ENCODE measurements at regions not wholly inside any gene's neighbourhood (a gene's known extent, or its start where the extent isn't known, plus 50 kb on each side); places are given as distances from the start of the nearest gene placed in this dataset.
"Not testable (repeated sequence)": the region's sequence is repeated elsewhere in the genome, so short reads cannot be mapped to it uniquely, and the experiment has no call there.

DNA sequence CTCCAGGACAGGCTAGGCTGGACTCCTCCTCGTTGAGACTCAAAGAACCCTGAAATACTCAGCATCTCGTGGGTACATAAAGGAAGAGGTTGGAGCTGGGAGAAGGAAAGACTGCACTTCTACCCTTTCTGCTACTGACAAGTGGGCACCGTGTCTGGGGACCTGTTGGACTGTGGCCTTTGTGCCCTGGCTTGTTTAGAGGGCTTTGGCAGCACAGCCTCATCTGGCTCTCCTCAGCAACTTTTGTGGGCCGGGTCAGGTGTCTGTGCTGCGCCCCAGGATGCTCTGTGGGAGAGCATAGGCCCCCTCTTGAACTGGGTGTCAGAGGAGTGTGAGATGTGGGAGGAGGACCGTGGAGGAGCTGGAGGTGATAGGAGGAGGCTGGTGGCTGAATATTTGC, 142.4 kb downstream of the FCRL5 start:
- DNase-seq (ENCODE audit: low spot score): no peak

DNA sequence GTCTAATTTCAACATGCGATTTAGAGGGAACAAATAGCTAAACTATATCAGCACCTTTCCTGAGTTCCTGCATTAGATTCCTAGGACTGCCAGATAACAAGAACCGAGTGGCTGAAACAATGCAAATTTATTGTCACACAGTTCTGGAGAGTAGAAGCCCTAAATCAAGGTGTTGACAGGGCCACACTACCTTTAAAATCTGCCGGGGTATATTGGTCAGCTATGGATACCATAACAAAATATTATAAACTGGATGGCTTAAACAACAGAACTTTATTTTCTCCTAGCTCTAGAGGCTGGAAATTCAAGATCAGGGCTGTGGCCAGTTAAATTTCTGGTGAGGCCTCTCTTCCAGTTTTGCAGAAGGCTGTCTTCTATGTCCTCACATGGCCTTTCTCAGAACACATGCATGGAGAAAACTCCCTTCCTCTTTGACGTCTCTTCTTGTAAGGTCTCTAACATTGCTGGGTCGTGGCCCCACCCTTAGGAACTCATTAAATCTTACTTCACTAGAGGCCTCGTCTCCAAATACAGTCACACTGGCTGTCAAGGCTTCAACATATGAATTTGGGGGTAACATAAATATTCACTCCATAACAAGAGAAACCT, 144.3 kb downstream of the FCRL5 start:
- no peak for DNase-seq (ENCODE audit: low spot score)

DNA sequence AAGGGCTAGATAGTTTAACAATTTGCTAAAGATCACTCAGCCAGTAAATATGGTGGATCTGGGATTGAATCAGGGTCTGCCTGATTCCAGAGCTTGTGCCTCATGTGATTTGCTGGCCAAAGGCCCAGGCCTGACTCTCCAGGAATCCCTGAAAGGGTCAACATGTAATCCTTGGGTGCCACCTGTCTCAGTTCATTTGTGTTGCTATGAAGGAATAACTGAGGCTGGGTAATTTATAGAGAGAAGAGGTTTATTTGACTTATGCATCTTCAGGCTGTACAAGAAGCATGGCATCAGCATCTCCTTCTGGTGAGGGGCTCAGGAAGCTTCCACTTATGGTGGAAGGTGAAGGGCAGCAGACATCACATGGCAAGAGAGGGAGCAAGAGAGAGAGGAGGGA, 144.9 kb downstream of the FCRL5 start:
- DNase-seq (ENCODE audit: low spot score): no peak

DNA sequence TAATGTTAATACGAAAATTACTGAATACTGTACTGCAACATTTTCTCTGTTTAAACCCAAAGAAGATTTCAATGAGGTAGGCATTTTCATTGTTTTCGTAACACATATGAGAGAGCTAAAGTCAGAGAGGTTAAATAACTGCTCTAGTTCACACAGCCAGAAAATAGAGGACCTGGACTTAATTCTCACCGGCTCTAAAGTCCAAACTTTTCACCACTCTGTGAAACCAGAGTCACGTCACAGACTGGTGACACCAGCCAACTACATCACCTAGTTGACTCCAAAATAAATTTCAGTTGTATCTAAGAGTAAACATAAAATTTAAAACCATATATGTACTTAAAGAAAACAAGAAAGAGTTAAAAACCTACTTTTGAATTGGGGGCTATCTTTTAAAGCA, 146.7 kb downstream of the FCRL5 start:
- no peak for DNase-seq (ENCODE audit: low spot score)

DNA sequence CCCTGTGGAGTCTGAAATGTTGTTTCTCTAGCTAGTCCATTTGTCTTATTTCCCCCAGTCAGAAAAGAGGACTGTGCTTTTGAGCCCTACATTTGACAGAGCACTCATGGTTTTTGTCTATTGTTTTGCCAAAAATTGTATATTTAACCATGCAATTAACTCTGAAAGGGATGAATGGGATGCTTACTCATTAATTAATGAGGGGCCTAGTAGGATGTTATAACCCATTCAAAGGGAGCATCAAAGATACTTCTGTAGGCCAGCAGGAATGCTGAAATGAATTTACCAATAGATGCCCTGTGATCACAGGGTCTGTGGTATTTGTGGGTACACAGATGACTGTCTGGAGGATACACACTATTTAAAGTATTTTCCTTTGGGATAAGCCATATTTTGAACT, 147.7 kb downstream of the FCRL5 start:
- DNase-seq (ENCODE audit: low spot score): no peak

DNA sequence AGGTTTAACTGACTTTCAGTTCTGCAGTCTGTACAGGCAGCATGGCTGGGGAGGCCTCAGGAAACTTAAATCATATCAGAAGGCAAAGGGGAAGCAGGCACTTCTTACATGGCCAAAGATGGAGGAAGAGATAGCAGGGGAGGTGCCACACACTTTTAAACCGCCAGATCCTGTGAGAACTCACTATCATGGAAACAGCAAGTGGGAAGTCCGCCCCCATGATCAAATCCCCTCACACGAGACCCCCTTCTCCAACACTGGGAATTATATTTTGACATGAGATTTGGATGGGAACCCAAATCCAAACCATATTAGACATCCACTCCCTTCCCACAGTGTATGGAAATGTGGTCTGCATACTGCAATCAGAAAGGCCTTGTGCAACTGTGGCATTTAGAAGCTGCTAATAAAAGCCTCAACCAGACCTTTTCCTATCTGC, 148.2 kb downstream of the FCRL5 start:
- DNase-seq (ENCODE audit: low spot score): no peak

DNA sequence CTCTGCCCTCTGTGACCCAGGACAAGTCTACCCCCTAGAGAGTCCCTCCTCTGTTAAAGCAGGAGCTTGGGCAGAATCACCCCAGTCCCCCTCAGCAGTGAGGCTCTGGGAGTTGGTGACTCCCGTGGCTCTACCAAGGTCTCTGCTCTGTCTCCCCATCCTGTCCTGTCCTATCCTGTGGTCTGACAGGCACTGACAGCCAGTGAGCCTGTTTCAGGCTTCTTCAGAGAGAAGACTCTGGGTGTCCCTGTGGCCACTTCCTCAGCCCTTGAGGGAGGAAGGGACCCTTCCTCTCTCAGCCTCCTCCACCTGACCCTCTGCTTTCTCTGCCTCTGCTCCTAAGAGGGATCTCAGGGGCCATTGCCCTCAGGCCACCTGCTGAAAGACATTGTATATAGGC, 148.7 kb downstream of the FCRL5 start:
- no peak for DNase-seq (ENCODE audit: low spot score)

DNA sequence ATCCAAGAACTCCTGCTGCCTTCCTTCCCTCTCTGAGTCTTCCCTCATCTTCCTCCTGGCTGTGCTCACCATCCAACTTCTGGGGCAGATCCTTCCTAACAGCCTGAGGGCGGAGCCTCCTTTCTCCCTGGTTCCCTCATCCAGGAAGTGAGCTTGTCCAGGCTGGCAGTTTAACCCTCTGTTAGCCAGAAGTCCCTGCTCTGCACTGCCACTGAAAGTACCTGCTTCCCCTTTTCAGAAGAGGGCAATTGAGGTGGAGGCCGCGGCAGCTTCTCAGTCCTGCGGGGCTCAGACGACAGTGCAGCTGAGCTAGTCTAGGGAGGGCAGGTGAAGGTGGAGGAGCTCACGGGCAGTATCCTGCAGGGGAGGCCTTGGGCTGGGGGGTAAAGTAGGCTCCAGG, 149.1 kb downstream of the FCRL5 start:
- DNase-seq (ENCODE audit: low spot score): no peak

DNA sequence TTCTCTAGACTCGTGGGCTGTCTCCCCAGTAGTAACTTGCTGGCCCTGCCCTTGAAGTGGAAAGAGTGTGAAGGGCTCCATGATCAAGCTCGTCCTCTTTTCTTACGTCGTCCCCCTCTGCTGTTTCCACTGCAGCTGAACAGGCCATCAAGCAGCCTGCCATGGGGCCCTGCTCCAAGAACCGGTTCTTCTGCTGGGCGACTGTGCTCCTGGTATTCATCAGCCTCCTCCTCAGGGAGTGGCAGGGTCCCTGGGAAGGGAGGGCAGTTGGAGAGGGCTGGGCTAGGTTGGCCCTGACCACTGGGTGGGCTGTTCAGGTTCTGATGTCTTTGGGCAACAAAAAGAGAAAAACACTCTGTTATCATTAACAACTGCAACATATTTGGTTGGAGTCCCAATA, 151.5 kb downstream of the FCRL5 start:
- DNase-seq (ENCODE audit: low spot score): no peak

DNA sequence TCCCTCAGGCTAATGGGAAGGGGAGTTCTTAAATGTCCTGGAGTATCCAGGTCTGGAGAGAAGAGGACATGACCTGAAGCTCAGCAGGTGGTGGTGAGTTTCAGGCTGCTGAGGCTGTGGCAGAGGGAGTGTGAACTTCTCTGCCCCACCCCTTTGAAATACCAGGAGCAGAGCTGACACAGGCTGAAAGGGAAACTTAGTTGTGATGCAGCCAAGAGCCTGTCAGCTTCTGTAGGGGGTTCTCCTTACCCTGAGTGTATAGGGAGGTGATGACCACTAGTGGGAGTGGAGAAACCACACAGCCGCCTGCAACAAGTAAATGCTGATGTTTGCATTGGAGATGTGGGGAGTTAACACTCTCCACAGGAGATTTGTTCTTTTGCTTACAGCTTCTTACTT, 152.3 kb downstream of the FCRL5 start:
- no peak for DNase-seq (ENCODE audit: low spot score)

DNA sequence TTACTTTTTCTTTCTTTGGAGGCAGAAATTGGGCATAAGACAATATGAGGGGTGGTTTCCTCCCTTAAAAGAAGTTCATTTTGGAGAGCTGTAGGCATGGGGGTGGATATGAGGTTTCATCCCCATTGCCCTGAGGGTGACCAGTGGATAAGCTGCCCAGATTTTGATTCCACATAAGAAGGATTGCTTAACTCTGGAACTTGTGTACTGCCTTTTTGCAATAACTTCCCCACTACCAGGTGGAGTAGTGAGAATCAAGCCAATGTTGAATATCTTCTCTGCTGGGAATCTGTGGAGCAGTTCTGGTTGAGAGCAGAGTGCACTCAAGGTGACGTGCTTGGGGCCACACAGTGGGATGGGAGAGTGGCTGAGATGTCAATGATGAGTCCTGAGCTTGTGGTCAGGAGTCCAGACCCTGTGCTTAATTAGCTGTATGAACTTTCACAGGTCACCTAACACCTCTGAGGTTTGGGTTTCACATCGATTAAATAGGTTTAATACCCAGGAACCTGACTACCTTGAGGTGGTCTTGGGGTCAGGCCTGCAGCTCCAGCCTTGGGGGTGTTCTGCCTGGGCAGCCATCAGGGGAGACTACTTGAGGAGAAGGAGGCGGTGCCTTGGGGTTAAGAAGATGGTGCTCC, 152.9 kb downstream of the FCRL5 start:
- no peak for DNase-seq (ENCODE audit: low spot score)

DNA sequence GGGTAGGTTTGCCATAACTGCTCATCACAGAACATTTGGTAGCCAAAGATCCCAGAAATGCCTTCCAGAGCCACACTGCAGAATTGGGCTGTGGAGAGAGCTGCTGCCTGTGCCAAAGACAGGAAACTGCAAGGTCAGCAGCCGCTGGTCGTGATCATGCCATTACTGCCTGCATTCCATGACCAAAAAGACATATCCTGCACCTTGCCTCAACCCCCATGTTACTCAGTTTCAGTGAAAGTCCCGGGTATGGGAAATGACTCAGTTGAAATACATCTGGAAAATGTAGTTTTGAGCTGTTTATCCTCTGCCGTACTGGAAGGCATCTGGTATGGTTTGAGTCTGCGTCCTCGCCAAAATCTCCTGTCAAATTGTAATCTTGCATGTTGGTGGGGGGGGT, 161.7 kb downstream of the FCRL5 start:
- no peak for DNase-seq (ENCODE audit: low spot score)

DNA sequence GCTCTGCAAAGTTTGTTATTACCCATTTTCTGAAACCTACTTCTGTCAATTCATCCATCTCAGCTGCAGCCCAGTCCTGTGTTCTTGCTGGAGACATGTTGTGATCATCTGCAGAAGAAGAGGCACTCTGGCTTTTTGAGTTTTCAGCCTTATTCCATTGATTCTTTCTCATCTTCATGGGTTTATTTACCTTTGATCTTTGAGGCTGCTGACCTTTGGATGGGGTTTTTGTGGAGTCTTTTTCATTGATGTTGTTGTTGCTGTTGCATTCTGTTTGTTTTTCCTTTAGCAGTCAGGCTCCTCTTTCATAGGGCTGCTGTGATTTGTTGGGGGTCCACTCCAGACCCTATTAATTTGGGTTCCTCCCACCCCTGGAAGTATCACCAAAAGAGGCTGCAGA, 164.3 kb downstream of the FCRL5 start:
- DNase-seq (ENCODE audit: low spot score): no peak

DNA sequence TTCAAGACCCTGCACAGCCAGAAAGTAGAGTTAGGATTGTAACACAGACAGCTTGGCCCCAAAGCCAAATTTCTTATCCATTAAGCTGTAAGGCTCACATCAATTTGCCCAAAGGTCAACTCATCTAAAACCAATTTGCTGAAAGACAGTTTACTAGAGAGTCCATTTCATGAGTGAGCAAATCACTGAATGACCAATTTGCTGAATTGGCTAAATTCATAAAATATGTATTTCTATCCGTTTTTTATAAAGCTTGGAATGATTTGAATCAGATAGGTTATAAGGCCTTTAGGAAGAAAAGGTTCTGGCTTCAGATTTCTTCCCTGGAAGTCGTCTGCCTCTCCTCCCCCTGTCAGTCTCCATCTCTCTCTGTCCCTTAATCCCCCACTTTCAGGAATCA, 168.1 kb downstream of the FCRL5 start:
- DNase-seq (ENCODE audit: low spot score): no peak

DNA sequence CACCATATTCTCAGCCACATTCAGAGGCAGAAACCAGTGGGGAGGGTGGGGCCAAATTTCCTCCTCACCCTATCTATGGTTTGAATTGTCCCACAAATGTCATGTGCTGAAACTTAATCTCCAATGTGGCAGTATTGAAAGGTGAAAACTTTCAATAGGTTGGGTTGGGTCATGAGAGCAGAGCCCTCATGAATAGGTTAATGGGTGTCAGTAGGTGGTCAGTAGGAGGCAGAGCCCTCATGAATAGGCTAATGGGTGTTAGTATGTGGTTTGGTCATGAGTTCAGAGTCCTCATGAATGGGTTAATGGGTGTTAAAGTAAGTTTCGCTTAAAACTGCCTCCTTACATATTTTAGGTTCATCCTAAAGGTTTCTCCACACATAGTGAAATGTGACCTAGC, 170.0 kb downstream of the FCRL5 start:
- no peak for DNase-seq (ENCODE audit: low spot score)

DNA sequence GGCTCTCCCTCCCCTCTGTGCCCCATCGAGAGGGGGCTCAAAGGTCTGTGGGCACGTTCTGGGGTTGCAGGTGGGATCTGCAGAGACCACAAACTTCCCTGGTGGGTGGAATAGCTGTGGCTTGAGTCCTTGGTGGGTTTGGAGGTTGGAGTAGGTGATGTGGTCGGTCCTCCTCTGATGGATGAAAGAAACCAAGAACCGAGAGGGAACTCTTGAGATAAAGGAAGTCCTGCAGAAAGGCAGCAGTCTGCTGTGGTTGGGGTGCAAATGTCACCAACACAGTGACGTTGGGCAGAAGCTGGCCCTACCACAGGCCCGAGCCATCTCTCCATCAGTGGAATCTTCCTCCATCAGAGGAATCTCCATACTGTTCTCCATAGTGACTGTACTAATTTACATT, 171.8 kb downstream of the FCRL5 start:
- DNase-seq (ENCODE audit: low spot score): no peak

DNA sequence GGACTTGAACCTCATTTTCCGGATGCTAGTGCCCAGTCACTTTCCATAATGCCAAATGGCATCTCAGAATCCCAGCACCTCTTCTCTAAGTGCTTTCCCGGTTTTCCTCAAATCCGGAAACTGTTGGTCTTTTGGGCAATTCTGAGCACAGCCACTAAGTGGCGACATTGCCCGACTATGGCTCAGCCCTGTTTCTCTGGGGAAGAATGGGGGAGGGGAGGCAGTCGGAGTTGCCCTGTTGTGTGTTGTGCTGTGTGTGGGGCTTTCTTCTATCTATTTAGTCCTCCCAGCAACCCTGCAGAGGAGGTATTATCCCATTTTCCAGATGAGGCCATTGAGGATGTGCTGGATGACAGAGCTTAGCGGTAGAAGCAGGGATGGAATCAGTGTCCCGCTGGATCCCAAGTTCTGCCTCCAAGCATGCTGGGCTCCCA, 175.0 kb downstream of the FCRL5 start:
- DNase-seq (ENCODE audit: low spot score): not testable (repeated sequence)

DNA sequence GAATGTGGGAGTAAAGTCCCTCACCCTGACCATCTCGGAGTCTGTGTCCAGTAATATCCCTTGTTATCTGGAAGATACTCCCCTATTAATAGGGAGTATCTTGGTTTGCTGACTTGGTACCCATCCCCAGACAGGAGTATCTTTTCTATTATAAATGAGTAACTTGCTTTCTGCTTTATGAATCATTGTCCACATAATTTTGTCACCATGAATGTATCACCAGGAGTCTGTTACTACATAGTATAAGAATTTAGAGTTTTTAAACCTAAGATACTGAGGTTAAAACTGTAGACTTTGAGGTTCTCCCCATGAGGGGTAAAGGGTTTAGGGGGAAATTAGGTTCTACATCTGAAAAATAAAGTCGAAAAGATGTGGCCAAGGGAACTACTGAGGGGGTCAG, 175.6 kb downstream of the FCRL5 start:
- DNase-seq (ENCODE audit: low spot score): no peak

DNA sequence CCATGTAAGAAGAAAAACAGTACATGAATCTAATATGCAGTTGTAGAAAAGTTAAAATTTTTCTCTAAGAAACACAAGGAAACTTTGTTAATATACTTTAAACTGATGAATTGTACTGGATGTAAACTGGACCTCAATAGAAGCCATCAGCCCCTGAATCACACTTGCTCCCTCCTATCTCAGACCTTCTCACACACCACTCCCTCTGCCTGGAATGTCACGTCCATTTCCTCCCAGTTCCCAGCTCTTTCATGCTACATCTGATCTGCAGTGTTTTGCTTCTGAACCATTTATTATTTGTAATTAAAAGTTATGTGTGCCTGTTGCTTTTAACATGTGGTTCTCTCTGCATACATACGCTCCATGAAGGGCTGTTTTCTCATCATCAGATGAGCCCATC, 180.0 kb downstream of the FCRL5 start:
- not testable (repeated sequence) for DNase-seq (ENCODE audit: low spot score)

DNA sequence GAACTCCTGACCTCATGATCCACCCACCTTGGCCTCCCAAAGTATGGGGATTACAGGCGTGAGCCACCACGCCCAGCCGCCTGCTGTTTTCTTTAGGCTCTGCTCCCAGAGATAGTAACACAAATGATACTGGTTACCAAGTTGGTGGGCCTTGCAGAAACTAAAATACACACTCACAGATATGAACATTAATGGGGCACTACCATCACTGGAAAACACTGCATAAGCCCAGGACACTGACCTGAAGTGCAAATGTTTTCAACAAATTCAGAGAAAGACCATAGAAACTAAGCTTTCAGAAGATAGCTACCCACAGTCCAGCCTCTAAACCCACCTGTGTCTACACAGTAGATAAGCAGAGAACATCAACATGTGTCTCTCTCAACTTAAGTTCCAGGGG, 180.5 kb downstream of the FCRL5 start:
- no peak for DNase-seq (ENCODE audit: low spot score)

DNA sequence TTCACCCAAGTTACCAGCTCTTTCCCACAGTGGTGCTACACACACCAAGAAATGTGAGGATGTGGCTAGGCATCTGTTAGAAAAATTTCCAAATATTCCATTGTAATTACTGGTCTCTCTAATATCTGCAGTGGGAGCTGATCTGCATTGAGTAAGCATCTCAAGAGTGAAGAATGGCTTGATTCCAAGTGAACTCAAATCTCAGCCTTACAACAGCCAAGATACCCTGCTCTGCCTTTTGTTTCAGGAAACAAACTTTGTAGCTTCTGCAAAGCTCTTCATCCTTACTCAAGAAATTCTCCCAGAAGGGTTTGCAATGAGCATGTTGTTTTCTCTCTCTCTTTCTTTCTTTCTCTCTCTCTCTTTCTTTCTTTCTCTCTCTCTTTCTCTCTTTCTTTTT, 181.1 kb downstream of the FCRL5 start:
- DNase-seq (ENCODE audit: low spot score): no peak

DNA sequence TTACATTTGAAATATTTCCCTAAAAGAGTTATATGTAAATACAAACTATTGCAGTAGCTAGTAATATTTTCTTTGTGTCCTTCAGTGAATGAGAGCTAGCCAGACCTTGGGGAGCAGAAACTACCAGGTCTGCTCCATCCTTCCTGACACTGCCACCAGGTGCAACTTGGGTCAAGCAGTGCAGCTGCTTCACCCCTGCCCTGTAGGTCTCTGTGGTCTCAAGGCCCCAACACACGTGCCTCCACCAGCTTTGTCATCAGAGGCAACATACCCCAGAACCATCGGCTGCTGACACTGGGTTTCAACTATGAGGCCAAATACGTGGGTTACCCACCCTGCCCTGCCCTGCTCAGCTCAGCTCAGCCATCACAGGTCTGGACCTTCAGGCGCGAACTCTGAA, 181.6 kb downstream of the FCRL5 start:
- no peak for DNase-seq (ENCODE audit: low spot score)

DNA sequence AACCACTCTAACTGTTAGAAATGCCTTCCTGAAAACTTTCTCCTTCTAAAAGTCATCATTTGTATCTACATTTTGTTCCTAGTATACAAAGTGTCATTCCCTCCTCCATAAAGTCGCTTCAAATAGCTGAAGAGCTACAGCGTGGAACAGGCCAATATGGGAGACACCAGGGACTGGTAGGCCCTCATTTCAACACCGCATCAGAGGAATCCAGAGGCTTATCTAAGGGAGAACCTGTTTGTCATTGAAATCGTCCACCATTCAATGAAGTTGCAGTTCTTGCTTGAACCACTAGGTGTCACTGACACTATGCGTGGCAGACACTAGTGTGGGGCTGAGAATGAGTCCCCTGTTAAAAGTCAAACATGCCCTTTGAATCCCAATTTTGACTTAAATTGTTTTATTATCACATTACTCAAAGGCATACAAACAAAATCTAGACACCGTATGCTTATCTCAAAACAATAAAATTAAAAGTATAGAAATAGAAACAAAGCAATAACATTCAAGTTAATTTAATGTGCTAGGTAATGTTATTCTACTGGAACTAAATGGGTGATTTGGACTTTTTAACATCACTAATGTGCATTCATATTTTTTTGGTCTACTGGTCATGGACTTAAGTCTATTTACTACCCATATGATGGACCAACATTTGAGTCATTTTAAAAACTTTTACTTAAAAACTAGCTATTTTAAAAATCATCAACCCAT, 182.3 kb downstream of the FCRL5 start:
- DNase-seq (ENCODE audit: low spot score): peak; percentile 40

DNA sequence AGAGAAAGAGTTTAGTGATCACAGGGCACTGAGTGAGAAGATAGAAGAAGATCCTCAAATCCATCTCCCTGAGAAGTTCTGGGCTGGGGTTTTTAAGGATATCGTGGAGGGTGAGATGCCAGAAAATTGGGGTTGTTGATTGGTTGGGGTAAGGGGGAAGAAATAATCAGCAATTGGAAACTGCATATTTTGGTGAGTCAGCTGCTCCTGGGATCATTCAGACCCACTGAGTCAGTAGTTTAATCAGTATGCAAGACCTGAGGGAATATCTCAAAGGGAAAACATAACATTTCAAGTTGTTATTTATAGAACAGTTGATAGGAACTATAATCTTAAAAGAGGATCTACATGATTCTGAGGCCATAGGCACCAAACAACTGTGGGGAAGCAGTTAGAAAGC, 183.4 kb downstream of the FCRL5 start:
- DNase-seq (ENCODE audit: low spot score): not testable (repeated sequence)

All from HuH-7 (cell line).